Nephron progenitor cell (in vitro differentiated cells): ENCODE measurements at regions not wholly inside any gene's neighbourhood (a gene's known extent, or its start where the extent isn't known, plus 50 kb on each side); places are given as distances from the start of the nearest gene placed in this dataset.

Source experiments
- DNase-seq: peaks from one replicate; pipeline ENCODE4 v3.0.0; 2021
- H3K27ac Mint-ChIP-seq: 2 replicates; pipeline ENCODE4 v1.8.0; 2021; ENCODE audit warnings: mild to moderate bottlenecking, moderate library complexity, mixed read lengths
- H3K27me3 Mint-ChIP-seq: 2 replicates; pipeline ENCODE4 v1.8.0; 2021; ENCODE audit warnings: mild to moderate bottlenecking, low read depth, mixed read lengths; ENCODE audit not compliant: poor library complexity
- H3K36me3 Mint-ChIP-seq: 2 replicates; pipeline ENCODE4 v1.8.0; 2021; ENCODE audit warnings: low read depth, mixed read lengths
- H3K4me1 Mint-ChIP-seq: 2 replicates; pipeline ENCODE4 v1.8.0; 2021; ENCODE audit warnings: mixed read lengths
- H3K4me3 Mint-ChIP-seq: 2 replicates; pipeline ENCODE4 v1.8.0; 2021; ENCODE audit warnings: mild to moderate bottlenecking, moderate library complexity, mixed read lengths
- H3K9me3 Mint-ChIP-seq: 2 replicates; pipeline ENCODE4 v1.8.0; 2021; ENCODE audit warnings: mild to moderate bottlenecking, moderate library complexity, mixed read lengths
- CTCF ChIP-seq: fragments of 200-600 bp; sonication (generic); IDR thresholded peaks from 2 replicates; pipeline ENCODE4 v1.5.0; 2021; ENCODE audit warnings: antibody characterized with exemption

GRCh38 chr7:118735441-118735840, 510.9 kb downstream of the ANKRD7 start:
- no peaks in the 10 kb centered on the region for H3K9me3 Mint-ChIP-seq
- H3K4me3 Mint-ChIP-seq = no peak overlapping the region
- no peaks in the 10 kb centered on the region for H3K27me3 Mint-ChIP-seq
- no peak for DNase-seq
- no peak for TF ChIP-seq CTCF
- no peak overlapping the region for H3K27ac Mint-ChIP-seq
- no peaks in the 10 kb centered on the region for H3K36me3 Mint-ChIP-seq
- no peaks in the 10 kb centered on the region for H3K4me1 Mint-ChIP-seq

- Mint-ChIP-seq H3K4me3 (no peak overlapping the region), H3K36me3 (no peaks in the 10 kb centered on the region), H3K9me3 (no peaks in the 10 kb centered on the region), H3K4me1 (no peaks in the 10 kb centered on the region), H3K27me3 (no peaks in the 10 kb centered on the region), H3K27ac (no peak overlapping the region)
- DNase-seq = no peak
- no peak for TF ChIP-seq CTCF
Measured at GRCh38 chr7:118737935-118738334, 513.4 kb downstream of the ANKRD7 start.

GRCh38 chr7:118745927-118746326, 521.4 kb downstream of the ANKRD7 start:
- Mint-ChIP-seq H3K27me3 (peaks cover 4% of the 10 kb centered on the region), H3K4me3 (no peak overlapping the region), H3K9me3 (no peaks in the 10 kb centered on the region), H3K27ac (no peak overlapping the region), H3K36me3 (no peaks in the 10 kb centered on the region), H3K4me1 (no peaks in the 10 kb centered on the region)
- DNase-seq = no peak
- no peak for TF ChIP-seq CTCF

- no peak for TF ChIP-seq CTCF
- H3K4me1 Mint-ChIP-seq = no peaks in the 10 kb centered on the region
- no peaks in the 10 kb centered on the region for H3K36me3 Mint-ChIP-seq
- no peak for DNase-seq
- no peak overlapping the region for H3K27ac Mint-ChIP-seq
- H3K9me3 Mint-ChIP-seq = no peaks in the 10 kb centered on the region
- peaks cover 4% of the 10 kb centered on the region for H3K27me3 Mint-ChIP-seq
- H3K4me3 Mint-ChIP-seq = no peak overlapping the region
Measured at GRCh38 chr7:118747473-118747872, 523.0 kb downstream of the ANKRD7 start.

DNA sequence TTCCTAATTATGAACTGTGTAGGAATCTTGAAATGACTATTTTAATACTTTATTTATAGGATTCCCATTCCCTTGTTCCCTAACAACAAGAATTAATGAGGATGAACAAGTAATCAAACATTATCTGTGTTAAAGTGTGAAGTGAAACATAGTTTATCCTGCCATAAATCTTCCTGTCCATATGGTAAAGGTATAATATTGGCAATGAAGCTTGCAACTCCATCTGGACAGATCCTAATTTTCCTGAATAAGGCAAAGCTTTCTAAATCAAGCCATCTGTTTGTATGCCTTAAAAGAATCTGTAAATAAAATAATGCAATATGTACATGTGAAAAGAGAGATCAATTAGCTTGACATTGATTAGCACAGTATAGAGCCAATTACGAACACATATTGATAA, 529.0 kb downstream of the ANKRD7 start:
- TF ChIP-seq CTCF = no peak
- H3K27me3 Mint-ChIP-seq = no peaks in the 10 kb centered on the region
- H3K36me3 Mint-ChIP-seq = no peaks in the 10 kb centered on the region
- H3K9me3 Mint-ChIP-seq = no peaks in the 10 kb centered on the region
- DNase-seq = no peak
- H3K4me1 Mint-ChIP-seq = no peaks in the 10 kb centered on the region
- no peak overlapping the region for H3K27ac Mint-ChIP-seq
- H3K4me3 Mint-ChIP-seq = no peak overlapping the region

DNA sequence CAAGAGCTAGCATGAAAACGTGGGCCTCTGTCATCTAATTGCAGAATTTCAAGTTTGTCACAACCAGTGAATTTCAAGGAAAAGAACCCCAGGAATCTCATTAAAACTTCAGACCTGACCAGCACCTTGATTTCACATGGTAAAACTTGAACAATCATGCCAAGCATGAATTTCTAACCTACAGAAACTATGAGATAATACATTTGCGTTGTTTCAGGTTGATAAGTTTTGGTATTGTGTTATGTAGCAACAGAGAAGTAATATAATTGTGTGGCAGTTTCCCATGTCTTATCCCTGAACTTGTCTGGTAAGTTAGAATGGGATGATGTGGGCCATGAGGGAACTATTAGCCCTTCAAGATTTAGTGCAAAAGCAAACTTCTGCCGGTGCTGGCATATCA, 530.1 kb downstream of the ANKRD7 start:
- Mint-ChIP-seq H3K4me1 (no peaks in the 10 kb centered on the region), H3K9me3 (no peaks in the 10 kb centered on the region), H3K4me3 (no peak overlapping the region), H3K27ac (no peak overlapping the region), H3K27me3 (no peaks in the 10 kb centered on the region), H3K36me3 (no peaks in the 10 kb centered on the region)
- no peak for DNase-seq
- TF ChIP-seq CTCF = no peak
